HG03575 (cell line): ENCODE measurements at regions not wholly inside any gene's neighbourhood (a gene's known extent, or its start where the extent isn't known, plus 50 kb on each side); places are given as distances from the start of the nearest gene placed in this dataset.

Source experiments
- ATAC-seq: cut with Tn5 transposase; IDR thresholded peaks from one replicate; pipeline ENCODE4 v1.9.1; 2021; ENCODE audit not compliant: unreplicated experiment, insufficient number of reproducible peaks, low FRiP score; ENCODE audit errors: extremely low read depth

- no peak for ATAC-seq
Measured at GRCh38 chr13:85095418-85096272, 703.6 kb downstream of the SLITRK6 start.

- no peak for ATAC-seq
Measured at GRCh38 chr13:85093808-85094207, 705.4 kb downstream of the SLITRK6 start.

- ATAC-seq: no peak
Measured at GRCh38 chr13:85091631-85092234, 707.5 kb downstream of the SLITRK6 start.

- no peak for ATAC-seq
Measured at GRCh38 chr13:85089186-85089585, 710.0 kb downstream of the SLITRK6 start.

- ATAC-seq: no peak
Measured at GRCh38 chr13:85080691-85081090, 718.5 kb downstream of the SLITRK6 start.

GRCh38 chr13:85076343-85076742 is 722.9 kb downstream of the SLITRK6 start:
- no peak for ATAC-seq

- no peak for ATAC-seq
Measured at GRCh38 chr13:85074543-85075313, 724.5 kb downstream of the SLITRK6 start.

- ATAC-seq: no peak
Measured at GRCh38 chr13:85068231-85068630, 731.0 kb downstream of the SLITRK6 start.

GRCh38 chr13:85040215-85040614 is 759.0 kb downstream of the SLITRK6 start:
- no peak for ATAC-seq

- ATAC-seq: no peak
Measured at GRCh38 chr13:85031771-85032170, 767.4 kb downstream of the SLITRK6 start.

GRCh38 chr13:85028035-85028434 is 771.2 kb downstream of the SLITRK6 start:
- ATAC-seq: no peak

GRCh38 chr13:85019121-85019520 is 780.1 kb downstream of the SLITRK6 start:
- ATAC-seq: no peak

- ATAC-seq: no peak
Measured at GRCh38 chr13:85013006-85013405, 786.2 kb downstream of the SLITRK6 start.

- ATAC-seq: no peak
Measured at GRCh38 chr13:85009447-85009846, 789.8 kb downstream of the SLITRK6 start.

GRCh38 chr13:84999252-84999651 is 800.0 kb downstream of the SLITRK6 start:
- ATAC-seq: no peak

GRCh38 chr13:84998681-84999080 is 800.5 kb downstream of the SLITRK6 start:
- ATAC-seq: no peak

GRCh38 chr13:84997858-84998257 is 801.4 kb downstream of the SLITRK6 start:
- ATAC-seq: no peak

GRCh38 chr13:84994582-84994981 is 804.6 kb downstream of the SLITRK6 start:
- no peak for ATAC-seq

GRCh38 chr13:84985860-84986259 is 813.4 kb downstream of the SLITRK6 start:
- no peak for ATAC-seq

GRCh38 chr13:84983321-84983720 is 815.9 kb downstream of the SLITRK6 start:
- ATAC-seq: no peak
